ENCODE measurements at regions not wholly inside any gene's neighbourhood (a gene's known extent, or its start where the extent isn't known, plus 50 kb on each side); places are given as distances from the start of the nearest gene placed in this dataset.
A peak's percentile ranks its signal among the peaks of the same experiment; 100 is the strongest.

- peak; percentile 10; the same call in 1 of the 2 replicates for TF ChIP-seq CTCF (conservative IDR thresholded peaks at IDR 0.05; ENCODE audit: low read length)
- peak; percentile 22 for DNase-seq (ENCODE audit: low read depth)
- H3K4me3 ChIP-seq (ENCODE audit: low read length): no peak overlapping the region
Measured at GRCh38 chr1:170267317-170267716, 121.6 kb downstream of the NTMT2 start.

DNA sequence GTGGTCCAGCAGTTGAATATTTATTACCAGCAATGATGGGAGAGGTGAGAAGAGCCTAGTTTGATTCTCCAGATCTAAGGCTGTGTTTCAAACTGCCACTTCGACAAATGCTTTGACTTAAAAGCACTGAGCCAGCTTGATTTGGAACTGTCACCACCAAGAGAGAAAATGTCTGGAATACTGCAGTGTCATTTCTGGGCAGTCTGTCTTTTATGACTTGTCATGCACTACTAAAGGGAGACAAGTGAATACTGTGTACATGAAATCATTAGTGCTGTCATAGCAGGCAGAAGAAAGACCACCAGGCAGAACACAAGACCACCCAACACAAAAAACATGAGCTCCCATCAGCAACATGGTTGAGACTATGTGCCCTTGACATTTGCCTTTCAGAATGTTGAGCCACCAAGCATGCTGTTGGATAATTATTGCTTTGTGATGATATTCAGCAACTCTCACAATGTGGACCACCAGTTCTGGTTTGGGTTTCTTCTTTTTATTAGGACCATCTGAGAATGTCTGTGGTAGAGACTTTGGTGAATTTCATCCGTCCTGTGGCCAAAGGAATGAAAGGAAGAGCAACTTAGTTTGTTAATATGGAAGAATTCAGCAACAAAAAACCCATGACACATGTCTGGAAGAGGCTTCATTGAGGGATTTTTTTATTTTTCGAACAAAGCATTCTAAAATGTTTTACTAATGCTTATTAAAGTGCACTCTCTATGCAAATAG lies 125.8 kb downstream of the NTMT2 start:
- no peak for TF ChIP-seq CTCF (conservative IDR thresholded peaks at IDR 0.05; ENCODE audit: low read length)
- H3K4me3 ChIP-seq (ENCODE audit: low read length): no peak overlapping the region
- DNase-seq (ENCODE audit: low read depth): peak; percentile 62

DNA sequence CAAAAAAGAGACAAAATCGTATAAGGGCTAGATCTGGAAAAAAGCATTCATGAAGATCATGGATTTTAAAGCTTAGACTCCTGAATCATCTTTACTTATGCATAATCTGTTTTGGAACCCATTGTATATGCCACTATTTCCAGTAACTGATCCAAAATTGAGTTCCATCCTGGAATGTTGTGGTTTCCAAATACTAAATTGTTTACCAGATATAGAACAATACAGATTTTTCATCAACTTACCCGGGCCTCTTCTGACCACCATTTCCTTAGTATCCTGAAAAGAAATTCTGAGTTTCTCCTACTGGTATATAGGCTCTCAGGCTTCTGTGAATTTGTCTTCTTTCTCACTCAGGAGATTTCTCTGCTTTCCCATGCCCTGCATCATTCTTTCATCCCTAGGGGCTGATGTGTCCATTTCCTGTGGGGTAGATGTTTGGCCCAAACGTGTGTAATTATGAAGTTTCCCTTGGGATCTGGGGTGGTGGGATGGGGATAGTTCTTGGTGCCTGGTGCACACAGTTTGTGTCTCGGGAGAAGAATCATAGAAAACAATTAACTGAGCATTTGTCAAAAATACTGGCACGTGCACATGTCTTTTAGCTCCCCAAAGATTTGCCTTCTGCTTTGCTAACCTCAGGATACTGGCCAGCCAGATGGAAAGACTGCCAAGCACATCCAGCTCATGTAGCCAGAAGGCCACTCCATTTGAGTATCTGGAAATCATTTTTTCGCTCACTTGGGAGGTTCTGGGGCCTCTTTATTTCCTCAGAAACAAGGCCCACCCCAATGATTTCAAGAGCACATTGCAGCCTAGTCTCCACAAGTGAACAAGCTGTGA lies 127.8 kb downstream of the NTMT2 start:
- DNase-seq (ENCODE audit: low read depth): peak; percentile 83
- TF ChIP-seq CTCF (conservative IDR thresholded peaks at IDR 0.05; ENCODE audit: low read length): no peak
- no peak overlapping the region for H3K4me3 ChIP-seq (ENCODE audit: low read length)

DNA sequence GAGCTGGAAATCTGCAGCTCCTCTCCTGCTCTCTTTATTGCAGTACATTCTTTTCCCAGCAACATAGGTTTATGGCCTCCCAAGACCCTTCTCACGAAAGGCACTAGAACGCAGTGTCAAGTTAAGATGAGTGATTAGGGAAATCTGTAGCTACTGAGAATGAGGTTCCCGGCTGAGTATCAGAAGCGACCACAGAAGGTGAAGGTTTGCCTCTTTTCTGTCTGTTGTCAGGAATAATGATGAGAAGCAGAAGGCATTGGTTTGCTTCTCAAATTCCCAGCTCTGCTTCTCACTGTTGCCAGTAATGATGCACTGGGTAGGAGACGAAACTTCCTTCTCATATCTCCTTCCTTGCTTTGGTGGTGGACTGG lies 128.4 kb downstream of the NTMT2 start:
- DNase-seq (ENCODE audit: low read depth): no peak
- no peak overlapping the region for H3K4me3 ChIP-seq (ENCODE audit: low read length)
- no peak for TF ChIP-seq CTCF (conservative IDR thresholded peaks at IDR 0.05; ENCODE audit: low read length)

DNA sequence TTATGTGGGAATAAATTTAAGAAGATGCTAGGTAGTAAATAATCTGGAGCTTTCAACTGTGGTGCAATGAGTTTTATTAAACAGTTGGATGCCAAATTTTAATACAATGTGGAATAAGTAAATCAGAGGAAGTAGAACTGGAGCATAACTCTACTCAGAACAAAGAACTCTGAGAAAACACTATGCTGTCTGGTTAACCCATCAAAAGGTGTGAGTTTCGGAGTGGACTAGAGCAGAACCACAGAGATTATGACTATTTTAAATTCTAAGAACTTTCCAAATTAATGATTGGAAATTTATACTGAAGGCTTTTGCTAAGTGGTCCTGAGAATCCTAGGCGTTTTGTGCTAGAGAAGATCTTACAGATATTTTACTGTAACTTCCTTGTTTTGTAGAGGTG lies 132.2 kb downstream of the NTMT2 start:
- no peak for DNase-seq (ENCODE audit: low read depth)
- no peak overlapping the region for H3K4me3 ChIP-seq (ENCODE audit: low read length)
- TF ChIP-seq CTCF (conservative IDR thresholded peaks at IDR 0.05; ENCODE audit: low read length): no peak

DNA sequence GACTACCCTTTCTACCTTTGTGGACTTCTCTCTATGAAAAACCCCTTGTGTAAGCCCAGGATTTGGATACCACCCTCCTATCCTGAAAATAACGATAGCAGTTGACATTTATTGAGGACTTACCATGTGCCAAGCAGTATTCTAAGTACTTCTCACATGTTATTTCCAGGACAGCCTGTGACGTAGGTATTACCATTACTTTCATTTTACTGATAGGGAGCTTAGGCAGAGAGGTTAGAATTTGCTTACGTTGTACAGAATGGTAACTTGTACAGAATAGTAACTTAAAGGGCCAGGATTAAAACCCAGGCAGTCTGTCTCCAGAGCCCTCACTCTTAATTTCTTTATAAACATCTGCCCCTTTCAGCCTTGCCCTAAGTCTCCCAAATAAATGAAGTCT lies 138.3 kb downstream of the NTMT2 start:
- no peak for TF ChIP-seq CTCF (conservative IDR thresholded peaks at IDR 0.05; ENCODE audit: low read length)
- H3K4me3 ChIP-seq (ENCODE audit: low read length): no peak overlapping the region
- no peak for DNase-seq (ENCODE audit: low read depth)

- TF ChIP-seq CTCF (conservative IDR thresholded peaks at IDR 0.05; ENCODE audit: low read length): no peak
- no peak for DNase-seq (ENCODE audit: low read depth)
- H3K4me3 ChIP-seq (ENCODE audit: low read length): no peak overlapping the region
Measured at GRCh38 chr1:170284512-170284911, 138.8 kb downstream of the NTMT2 start.
